GM23338 (cell line): ENCODE measurements at regions not wholly inside any gene's neighbourhood (a gene's known extent, or its start where the extent isn't known, plus 50 kb on each side); places are given as distances from the start of the nearest gene placed in this dataset.

Experiments used
- ATAC-seq: fragments of 200-7000 bp; cut with Tn5 transposase; 3 replicates; pipeline ENCODE4 v1.9.1; 2020
- DNase-seq: peaks from one replicate; pipeline ENCODE4 v3.0.0-alpha.2; 2015; ENCODE audit warnings: low spot score
- H2AFZ ChIP-seq: fragments of 200-600 bp; sonication (generic); 2 replicates; pipeline ENCODE4 v1.8.0; 2016; ENCODE audit warnings: antibody characterized with exemption, mild to moderate bottlenecking, moderate library complexity
- H3F3A ChIP-seq: fragments of 200-600 bp; sonication (generic); replicated peaks from 2 replicates; pipeline ENCODE4 v1.8.0; 2017; ENCODE audit warnings: antibody characterized with exemption, mixed run types, low read depth
- H3K27ac ChIP-seq: fragments of 200-600 bp; sonication (generic); 2 replicates; pipeline ENCODE4 v1.6.1; 2016; ENCODE audit warnings: low read depth
- H3K27me3 ChIP-seq: fragments of 200-600 bp; sonication (generic); 2 replicates; pipeline ENCODE4 v1.8.0; 2016; ENCODE audit warnings: mild to moderate bottlenecking, mixed run types, moderate library complexity; ENCODE audit not compliant: insufficient read depth
- H3K36me3 ChIP-seq: fragments of 200-600 bp; sonication (generic); 2 replicates; pipeline ENCODE4 v1.8.0; 2016; ENCODE audit warnings: mild to moderate bottlenecking; ENCODE audit not compliant: insufficient read depth
- H3K4me1 ChIP-seq: fragments of 200-600 bp; sonication (generic); 2 replicates; pipeline ENCODE4 v1.8.0; 2016; ENCODE audit warnings: mild to moderate bottlenecking, moderate library complexity; ENCODE audit not compliant: insufficient read depth
- H3K4me2 ChIP-seq: fragments of 200-600 bp; sonication (generic); 2 replicates; pipeline ENCODE4 v1.7.1; 2017; ENCODE audit warnings: mixed run types
- H3K4me3 ChIP-seq: fragments of 200-600 bp; sonication (generic); 2 replicates; pipeline ENCODE4 v1.6.1; 2016; ENCODE audit warnings: mixed run types
- H3K79me2 ChIP-seq: fragments of 200-600 bp; sonication (generic); replicated peaks from 2 replicates; pipeline ENCODE4 v1.8.0; 2017; ENCODE audit warnings: mild to moderate bottlenecking; ENCODE audit not compliant: insufficient read depth
- H3K9me2 ChIP-seq: fragments of 200-600 bp; sonication (generic); 2 replicates; pipeline ENCODE4 v1.8.0; 2017; ENCODE audit not compliant: insufficient read depth
- H4K20me1 ChIP-seq: fragments of 200-600 bp; sonication (generic); replicated peaks from 2 replicates; pipeline ENCODE4 v1.8.0; 2017; ENCODE audit warnings: mild to moderate bottlenecking; ENCODE audit not compliant: insufficient read depth
- H3K27ac Mint-ChIP-seq: 2 replicates; pipeline ENCODE4 v1.8.0; 2020; ENCODE audit warnings: inconsistent platforms, mild to moderate bottlenecking, moderate library complexity, mixed read lengths
- H3K27me3 Mint-ChIP-seq: 3 replicates; pipeline ENCODE4 v1.8.0; 2022; ENCODE audit warnings: low read depth, mild to moderate bottlenecking, moderate library complexity, mixed read lengths, inconsistent platforms; ENCODE audit not compliant: insufficient read depth, poor library complexity
- H3K36me3 Mint-ChIP-seq: 3 replicates; pipeline ENCODE4 v1.8.0; 2021; ENCODE audit warnings: low read depth, mild to moderate bottlenecking, inconsistent platforms, moderate library complexity, mixed read lengths
- H3K4me1 Mint-ChIP-seq: 3 replicates; pipeline ENCODE4 v1.8.0; 2020; ENCODE audit warnings: mild to moderate bottlenecking, inconsistent platforms, mixed read lengths
- H3K4me3 Mint-ChIP-seq: 3 replicates; pipeline ENCODE4 v1.8.0; 2021; ENCODE audit warnings: moderate library complexity, mild to moderate bottlenecking, inconsistent platforms, mixed read lengths
- H3K9me3 Mint-ChIP-seq: 3 replicates; pipeline ENCODE4 v1.8.0; 2020; ENCODE audit warnings: moderate library complexity, mild to moderate bottlenecking, inconsistent platforms, mixed read lengths
- CREB1 ChIP-seq: fragments of 250-450 bp; sonication (Bioruptor Pico); IDR thresholded peaks from 2 replicates; pipeline ENCODE4 v1.5.0; 2020; ENCODE audit warnings: low read depth, mild to moderate bottlenecking, moderate library complexity
- CTCF ChIP-seq, 2 experiments: fragments of 200-600 bp in 1 of 2; sonication (generic) in 1 of 2; conservative IDR thresholded peaks; 2 replicates each; pipeline versions ENCODE4 v1.5.1 to v1.6.1; 2016 to 2017; ENCODE audit warnings: antibody characterized with exemption in 2 of 2, low read depth in 2 of 2, mild to moderate bottlenecking in 2 of 2, moderate library complexity in 1 of 2
- ETS1 ChIP-seq: IDR thresholded peaks from 2 replicates; pipeline ENCODE4 v1.6.1; 2016; ENCODE audit warnings: antibody characterized with exemption
- EZH2phosphoT487 ChIP-seq: fragments of 200-600 bp; sonication (generic); IDR thresholded peaks from one replicate; pipeline ENCODE4 v1.8.1; 2018; ENCODE audit warnings: antibody characterized with exemption; ENCODE audit not compliant: unreplicated experiment
- JUNB ChIP-seq: IDR thresholded peaks from one replicate; pipeline ENCODE4 v1.6.1; 2016; ENCODE audit warnings: antibody characterized with exemption; ENCODE audit not compliant: unreplicated experiment
- POLR2AphosphoS5 ChIP-seq: IDR thresholded peaks from 2 replicates; pipeline ENCODE4 v1.6.1; 2016; ENCODE audit warnings: antibody characterized with exemption, low read depth
- ZNF114 ChIP-seq: fragments of 250-450 bp; sonication (Bioruptor Pico); IDR thresholded peaks from 2 replicates; pipeline ENCODE4 v1.5.0; 2020; ENCODE audit warnings: mild to moderate bottlenecking, moderate library complexity
- TF ChIP-seq, protein P1 (sequence below): IDR thresholded peaks from one replicate; pipeline ENCODE4 v1.6.1; 2018; ENCODE audit warnings: antibody characterized with exemption; ENCODE audit not compliant: unreplicated experiment
- TF ChIP-seq, protein P2 (sequence below): fragments of 250-450 bp; sonication (Bioruptor Pico); IDR thresholded peaks from 2 replicates; pipeline ENCODE4 v1.5.0; 2020; ENCODE audit warnings: mild to moderate bottlenecking, moderate library complexity

GRCh38 chr10:18753312-18753895 is 94.2 kb downstream of the ARL5B start:
- TF ChIP-seq JUNB: no peak
- TF ChIP-seq, protein P1, sequence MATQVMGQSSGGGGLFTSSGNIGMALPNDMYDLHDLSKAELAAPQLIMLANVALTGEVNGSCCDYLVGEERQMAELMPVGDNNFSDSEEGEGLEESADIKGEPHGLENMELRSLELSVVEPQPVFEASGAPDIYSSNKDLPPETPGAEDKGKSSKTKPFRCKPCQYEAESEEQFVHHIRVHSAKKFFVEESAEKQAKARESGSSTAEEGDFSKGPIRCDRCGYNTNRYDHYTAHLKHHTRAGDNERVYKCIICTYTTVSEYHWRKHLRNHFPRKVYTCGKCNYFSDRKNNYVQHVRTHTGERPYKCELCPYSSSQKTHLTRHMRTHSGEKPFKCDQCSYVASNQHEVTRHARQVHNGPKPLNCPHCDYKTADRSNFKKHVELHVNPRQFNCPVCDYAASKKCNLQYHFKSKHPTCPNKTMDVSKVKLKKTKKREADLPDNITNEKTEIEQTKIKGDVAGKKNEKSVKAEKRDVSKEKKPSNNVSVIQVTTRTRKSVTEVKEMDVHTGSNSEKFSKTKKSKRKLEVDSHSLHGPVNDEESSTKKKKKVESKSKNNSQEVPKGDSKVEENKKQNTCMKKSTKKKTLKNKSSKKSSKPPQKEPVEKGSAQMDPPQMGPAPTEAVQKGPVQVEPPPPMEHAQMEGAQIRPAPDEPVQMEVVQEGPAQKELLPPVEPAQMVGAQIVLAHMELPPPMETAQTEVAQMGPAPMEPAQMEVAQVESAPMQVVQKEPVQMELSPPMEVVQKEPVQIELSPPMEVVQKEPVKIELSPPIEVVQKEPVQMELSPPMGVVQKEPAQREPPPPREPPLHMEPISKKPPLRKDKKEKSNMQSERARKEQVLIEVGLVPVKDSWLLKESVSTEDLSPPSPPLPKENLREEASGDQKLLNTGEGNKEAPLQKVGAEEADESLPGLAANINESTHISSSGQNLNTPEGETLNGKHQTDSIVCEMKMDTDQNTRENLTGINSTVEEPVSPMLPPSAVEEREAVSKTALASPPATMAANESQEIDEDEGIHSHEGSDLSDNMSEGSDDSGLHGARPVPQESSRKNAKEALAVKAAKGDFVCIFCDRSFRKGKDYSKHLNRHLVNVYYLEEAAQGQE: no peak
- no peak for TF ChIP-seq ZNF114 (CRISPR knock-in tag)
- no peak for TF ChIP-seq EZH2phosphoT487
- TF ChIP-seq, protein P2, sequence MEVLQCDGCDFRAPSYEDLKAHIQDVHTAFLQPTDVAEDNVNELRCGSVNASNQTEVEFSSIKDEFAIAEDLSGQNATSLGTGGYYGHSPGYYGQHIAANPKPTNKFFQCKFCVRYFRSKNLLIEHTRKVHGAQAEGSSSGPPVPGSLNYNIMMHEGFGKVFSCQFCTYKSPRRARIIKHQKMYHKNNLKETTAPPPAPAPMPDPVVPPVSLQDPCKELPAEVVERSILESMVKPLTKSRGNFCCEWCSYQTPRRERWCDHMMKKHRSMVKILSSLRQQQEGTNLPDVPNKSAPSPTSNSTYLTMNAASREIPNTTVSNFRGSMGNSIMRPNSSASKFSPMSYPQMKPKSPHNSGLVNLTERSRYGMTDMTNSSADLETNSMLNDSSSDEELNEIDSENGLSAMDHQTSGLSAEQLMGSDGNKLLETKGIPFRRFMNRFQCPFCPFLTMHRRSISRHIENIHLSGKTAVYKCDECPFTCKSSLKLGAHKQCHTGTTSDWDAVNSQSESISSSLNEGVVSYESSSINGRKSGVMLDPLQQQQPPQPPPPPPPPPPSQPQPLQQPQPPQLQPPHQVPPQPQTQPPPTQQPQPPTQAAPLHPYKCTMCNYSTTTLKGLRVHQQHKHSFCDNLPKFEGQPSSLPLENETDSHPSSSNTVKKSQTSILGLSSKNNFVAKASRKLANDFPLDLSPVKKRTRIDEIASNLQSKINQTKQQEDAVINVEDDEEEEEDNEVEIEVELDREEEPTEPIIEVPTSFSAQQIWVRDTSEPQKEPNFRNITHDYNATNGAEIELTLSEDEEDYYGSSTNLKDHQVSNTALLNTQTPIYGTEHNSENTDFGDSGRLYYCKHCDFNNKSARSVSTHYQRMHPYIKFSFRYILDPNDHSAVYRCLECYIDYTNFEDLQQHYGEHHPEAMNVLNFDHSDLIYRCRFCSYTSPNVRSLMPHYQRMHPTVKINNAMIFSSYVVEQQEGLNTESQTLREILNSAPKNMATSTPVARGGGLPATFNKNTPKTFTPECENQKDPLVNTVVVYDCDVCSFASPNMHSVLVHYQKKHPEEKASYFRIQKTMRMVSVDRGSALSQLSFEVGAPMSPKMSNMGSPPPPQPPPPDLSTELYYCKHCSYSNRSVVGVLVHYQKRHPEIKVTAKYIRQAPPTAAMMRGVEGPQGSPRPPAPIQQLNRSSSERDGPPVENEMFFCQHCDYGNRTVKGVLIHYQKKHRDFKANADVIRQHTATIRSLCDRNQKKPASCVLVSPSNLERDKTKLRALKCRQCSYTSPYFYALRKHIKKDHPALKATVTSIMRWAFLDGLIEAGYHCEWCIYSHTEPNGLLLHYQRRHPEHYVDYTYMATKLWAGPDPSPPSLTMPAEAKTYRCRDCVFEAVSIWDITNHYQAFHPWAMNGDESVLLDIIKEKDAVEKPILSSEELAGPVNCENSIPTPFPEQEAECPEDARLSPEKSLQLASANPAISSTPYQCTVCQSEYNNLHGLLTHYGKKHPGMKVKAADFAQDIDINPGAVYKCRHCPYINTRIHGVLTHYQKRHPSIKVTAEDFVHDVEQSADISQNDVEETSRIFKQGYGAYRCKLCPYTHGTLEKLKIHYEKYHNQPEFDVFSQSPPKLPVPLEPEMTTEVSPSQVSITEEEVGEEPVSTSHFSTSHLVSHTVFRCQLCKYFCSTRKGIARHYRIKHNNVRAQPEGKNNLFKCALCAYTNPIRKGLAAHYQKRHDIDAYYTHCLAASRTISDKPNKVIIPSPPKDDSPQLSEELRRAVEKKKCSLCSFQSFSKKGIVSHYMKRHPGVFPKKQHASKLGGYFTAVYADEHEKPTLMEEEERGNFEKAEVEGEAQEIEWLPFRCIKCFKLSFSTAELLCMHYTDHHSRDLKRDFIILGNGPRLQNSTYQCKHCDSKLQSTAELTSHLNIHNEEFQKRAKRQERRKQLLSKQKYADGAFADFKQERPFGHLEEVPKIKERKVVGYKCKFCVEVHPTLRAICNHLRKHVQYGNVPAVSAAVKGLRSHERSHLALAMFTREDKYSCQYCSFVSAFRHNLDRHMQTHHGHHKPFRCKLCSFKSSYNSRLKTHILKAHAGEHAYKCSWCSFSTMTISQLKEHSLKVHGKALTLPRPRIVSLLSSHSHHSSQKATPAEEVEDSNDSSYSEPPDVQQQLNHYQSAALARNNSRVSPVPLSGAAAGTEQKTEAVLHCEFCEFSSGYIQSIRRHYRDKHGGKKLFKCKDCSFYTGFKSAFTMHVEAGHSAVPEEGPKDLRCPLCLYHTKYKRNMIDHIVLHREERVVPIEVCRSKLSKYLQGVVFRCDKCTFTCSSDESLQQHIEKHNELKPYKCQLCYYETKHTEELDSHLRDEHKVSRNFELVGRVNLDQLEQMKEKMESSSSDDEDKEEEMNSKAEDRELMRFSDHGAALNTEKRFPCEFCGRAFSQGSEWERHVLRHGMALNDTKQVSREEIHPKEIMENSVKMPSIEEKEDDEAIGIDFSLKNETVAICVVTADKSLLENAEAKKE (CRISPR knock-in tag): no peak
- no peak for TF ChIP-seq CTCF (conservative IDR thresholded peaks at IDR 0.05; ENCODE audit: low read depth in 2 of 2)
- no peak for TF ChIP-seq POLR2AphosphoS5
- peak; percentile 26; the same call in 1 of the 2 replicates for TF ChIP-seq CREB1
- no peak for TF ChIP-seq ETS1
- H3K27me3 Mint-ChIP-seq: peaks cover 3% of the 10 kb centered on the region
- H3K36me3 Mint-ChIP-seq: no peaks in the 10 kb centered on the region
- no peaks in the 10 kb centered on the region for H3K9me3 Mint-ChIP-seq
- Histone ChIP-seq H3K4me2 (no peak overlapping the region), H3K9me2 (peaks cover 9% of the 10 kb centered on the region; the same call in 1 of the 2 replicates), H3K79me2 (no peaks in the 10 kb centered on the region), H2AFZ (peak overlapping the region; percentile 77), H3K4me3 (no peak overlapping the region), H3K27ac (no peak overlapping the region), H4K20me1 (no peaks in the 10 kb centered on the region), H3K27me3 (no peaks in the 10 kb centered on the region), H3F3A (no peaks in the 10 kb centered on the region), H3K36me3 (no peaks in the 10 kb centered on the region), H3K4me1 (peaks cover 4% of the 10 kb centered on the region; the same call in 1 of the 2 replicates)
- H3K4me3 Mint-ChIP-seq: no peak overlapping the region
- ATAC-seq: peak; percentile 48; the same call in 1 of the 3 replicates
- DNase-seq: peak; percentile 13
- H3K4me1 Mint-ChIP-seq: peaks cover 9% of the 10 kb centered on the region
- H3K27ac Mint-ChIP-seq: peak overlapping the region; percentile 72; the same call in 1 of the 2 replicates
